NCI-H128 (cell line): ENCODE measurements at regions not wholly inside any gene's neighbourhood (a gene's known extent, or its start where the extent isn't known, plus 50 kb on each side); places are given as distances from the start of the nearest gene placed in this dataset.

Source experiments
- DNase-seq: peaks from one replicate; lab custom pipeline; 2025; ENCODE audit not compliant: unreplicated experiment; lab: John Stamatoyannopoulos, UW

DNA sequence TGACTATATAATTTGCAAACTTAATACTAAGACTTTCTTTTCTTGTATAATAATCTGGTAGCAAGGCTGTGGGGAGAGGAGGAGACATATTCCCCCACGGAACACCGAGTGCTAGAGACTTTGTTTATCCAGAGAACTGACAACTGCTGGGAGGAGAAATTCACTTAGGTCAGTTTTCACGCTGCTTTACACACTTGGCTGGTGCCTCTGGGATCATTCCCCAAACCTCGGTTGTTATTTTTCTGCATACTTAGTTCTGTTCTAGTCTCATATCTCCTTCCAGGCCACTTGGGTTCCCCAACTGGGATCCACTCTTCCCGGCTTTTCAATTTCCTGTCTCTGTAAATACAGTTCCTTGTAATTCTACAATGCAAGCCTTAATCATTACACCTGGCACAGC, 238.2 kb upstream of the ADAMTS16 start:
- DNase-seq = no peak

DNA sequence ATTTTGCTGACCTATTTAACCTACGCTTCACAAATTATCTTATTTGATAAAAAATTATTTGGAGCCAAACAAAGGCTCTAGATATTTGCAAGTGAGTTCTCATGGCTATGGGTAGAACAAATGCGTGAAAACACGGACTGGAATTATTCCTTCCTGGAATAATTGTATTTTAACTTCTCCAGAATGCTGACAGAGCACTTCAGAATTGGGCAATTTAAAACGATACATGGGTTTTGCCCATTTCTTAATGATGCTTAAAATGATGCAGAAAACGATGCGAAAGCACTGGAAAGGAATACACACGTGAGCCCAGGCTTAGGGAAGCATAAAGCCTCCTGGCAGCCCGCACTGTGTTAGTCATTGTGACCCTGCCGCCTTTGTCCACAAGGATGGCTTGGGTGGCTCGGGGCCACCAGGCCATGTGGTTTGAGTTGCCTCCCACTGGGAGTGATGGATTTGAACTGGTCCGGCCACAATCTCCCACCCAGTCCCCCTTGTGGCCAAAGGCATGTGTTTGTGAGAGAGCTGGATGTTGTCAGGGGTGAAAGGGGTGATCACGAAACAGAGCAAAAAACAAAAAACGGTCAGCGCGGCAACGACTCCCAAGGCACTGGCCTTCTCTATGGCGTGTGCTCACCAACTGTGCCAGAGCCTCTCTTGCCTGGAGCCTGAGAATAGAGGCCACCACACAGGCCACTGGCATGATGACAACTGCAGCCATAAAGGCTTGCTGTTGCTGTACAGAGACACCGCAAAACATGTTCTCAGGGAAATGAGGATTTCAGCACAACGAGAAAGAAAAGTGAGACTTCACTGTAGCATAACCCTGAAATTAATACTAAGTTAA, 234.2 kb upstream of the ADAMTS16 start:
- no peak for DNase-seq

GRCh38 chr5:4906786-4907185, 233.3 kb upstream of the ADAMTS16 start:
- DNase-seq = no peak

GRCh38 chr5:4907571-4907970, 232.6 kb upstream of the ADAMTS16 start:
- DNase-seq = no peak

GRCh38 chr5:4909086-4909485, 231.0 kb upstream of the ADAMTS16 start:
- no peak for DNase-seq

DNA sequence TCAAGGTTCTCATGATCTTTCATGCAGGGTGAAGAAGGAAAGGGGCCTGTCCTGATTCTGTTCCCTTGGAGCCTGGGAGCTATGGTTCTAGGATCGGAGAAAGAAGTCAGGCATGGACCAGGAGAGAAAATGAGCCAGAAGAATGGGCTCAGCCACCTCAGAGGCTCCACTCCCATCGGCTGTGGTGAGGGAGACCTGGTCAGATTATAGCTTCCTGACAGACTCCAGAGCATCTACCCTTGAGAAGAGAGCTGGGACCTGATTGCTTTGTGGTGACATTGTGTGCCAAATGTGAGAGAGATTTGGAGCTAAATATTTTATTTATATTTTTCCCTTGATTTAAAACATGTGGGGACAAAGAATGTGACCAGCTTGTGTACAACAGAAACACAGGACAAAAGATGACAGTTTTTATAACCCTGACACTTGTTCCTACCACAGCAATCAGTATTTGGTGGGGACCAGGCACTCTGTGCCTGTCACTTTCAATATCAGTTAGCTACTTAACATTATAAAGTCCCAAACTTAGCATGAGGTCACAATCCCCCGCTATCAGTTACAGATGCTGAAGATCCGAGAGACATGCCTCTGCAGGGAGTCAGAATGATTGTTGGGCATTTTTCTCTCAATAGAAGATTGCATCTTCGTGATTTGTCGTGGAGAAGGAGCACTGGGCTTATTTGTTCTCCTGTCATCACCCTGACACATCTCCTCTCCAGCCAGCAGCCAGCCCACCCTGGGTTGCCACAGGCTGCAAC, 228.3 kb upstream of the ADAMTS16 start:
- DNase-seq = no peak

DNA sequence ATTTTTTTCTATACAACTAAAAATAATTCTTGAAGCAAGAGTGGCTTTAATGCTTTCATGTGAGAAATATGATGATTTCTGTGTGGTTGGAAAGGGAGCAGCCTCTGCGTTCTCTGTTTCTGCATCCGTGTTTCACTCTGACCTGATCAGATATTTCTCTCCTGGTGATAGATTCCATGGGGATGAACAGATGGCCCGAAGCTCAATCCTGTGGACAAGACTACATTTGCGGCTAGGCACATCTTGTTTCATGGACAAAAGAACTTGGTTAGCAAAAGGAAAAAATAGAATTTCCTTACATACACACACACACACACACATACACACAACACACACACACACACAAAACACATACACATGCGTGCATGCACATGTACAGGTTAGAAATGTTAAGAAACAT, 218.2 kb upstream of the ADAMTS16 start:
- DNase-seq = no peak

GRCh38 chr5:4924577-4924976, 215.6 kb upstream of the ADAMTS16 start:
- no peak for DNase-seq

GRCh38 chr5:4927097-4927496, 213.0 kb upstream of the ADAMTS16 start:
- no peak for DNase-seq

DNA sequence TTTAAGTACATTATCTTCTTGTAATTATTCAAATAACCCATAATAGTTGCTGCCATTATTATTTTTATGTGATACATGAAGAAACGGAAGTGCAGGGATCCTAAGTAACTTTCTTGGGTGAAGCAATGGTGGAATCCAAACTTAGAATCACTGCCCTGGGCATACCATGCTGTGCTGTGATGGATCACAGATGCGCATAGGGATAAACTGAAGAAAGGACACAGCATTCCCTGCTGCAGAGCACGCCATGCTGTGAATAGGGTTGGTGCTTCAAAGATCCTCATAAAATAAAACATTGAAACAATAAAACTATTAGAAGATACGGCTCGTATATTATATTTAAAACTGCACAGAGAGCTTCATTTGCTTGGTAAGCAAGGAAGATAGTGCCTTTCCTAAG, 211.7 kb upstream of the ADAMTS16 start:
- DNase-seq = no peak

- DNase-seq = no peak
Measured at GRCh38 chr5:4929092-4929655, 211.0 kb upstream of the ADAMTS16 start.

DNA sequence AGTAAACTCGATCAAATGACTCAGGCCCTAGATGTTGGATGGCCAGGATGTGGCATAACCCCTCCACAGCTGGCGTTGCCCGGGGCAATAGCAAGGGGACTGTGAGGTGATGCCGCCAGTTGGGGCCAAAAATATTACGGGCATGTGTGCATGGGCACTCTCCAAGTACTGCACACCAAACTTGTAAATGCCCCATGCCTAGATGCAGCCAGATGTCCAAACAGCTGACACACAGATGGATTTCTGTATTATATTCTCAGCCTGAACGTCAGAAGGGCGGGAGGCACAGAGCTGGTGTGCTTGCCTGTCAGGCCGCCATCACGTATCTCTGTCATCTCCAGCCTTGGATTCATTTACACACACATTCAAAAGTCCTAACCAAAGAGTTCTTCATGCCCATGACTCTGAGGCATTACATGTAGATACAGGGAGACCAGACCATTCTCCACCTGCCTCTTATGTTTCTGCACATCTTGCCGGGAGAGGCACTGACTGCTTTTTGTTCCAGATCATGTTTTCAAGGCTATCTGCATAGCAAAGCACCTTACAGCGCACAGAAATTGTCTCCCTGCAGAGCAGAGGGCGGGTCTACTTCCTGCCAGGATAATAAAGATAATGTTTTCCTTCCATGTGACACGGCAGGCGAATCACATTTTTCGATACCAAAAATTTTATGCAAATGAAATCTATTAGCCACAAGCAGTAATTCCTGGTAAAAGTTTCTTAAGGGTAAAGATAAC, 200.9 kb upstream of the ADAMTS16 start:
- DNase-seq = no peak

- DNase-seq = no peak
Measured at GRCh38 chr5:4941161-4941560, 199.0 kb upstream of the ADAMTS16 start.

DNA sequence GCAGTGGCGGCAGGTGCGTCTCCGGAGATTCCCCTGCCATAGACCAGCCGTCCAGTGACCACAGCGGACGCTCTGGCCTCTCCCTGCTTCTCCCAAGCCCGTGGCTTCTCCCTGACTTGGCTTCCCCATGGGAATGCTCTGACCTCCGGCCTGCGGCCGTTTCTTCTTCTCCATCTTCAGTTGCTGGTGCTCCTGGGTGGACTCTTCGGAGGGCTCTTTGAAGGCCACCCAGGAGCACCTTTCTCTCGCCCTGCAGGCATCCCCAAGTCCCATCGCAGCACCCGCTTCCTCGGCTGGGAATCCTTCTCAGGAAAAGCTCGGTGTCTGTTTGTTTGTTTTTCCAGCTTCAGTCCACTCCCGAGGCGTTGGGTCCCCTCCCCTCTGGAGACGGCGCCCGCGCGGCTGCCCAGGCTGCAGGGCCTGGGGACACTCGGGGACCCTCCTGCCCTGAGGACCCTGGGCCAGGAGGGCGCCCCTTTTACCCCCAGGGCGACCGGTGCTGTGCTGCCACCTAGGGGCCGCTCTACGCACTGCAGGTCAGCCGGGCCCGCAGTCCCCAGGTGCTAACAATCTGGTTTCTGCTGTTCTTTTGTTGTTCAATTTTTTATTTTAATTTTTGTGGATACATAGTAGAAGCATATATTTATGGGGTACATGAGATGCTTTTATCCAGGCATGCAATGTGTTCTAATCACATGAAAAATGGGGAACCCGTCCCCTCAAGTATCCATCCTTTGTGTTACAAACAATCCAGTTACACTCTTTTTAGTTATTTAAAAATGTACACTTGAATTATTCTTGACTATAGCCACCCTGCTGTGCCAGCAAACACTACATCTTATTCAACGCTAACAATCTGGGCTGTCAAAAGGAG, 197.9 kb upstream of the ADAMTS16 start:
- no peak for DNase-seq

GRCh38 chr5:4942831-4943178, 197.3 kb upstream of the ADAMTS16 start:
- peak; percentile 74 for DNase-seq

- no peak for DNase-seq
Measured at GRCh38 chr5:4945296-4945695, 194.8 kb upstream of the ADAMTS16 start.

DNA sequence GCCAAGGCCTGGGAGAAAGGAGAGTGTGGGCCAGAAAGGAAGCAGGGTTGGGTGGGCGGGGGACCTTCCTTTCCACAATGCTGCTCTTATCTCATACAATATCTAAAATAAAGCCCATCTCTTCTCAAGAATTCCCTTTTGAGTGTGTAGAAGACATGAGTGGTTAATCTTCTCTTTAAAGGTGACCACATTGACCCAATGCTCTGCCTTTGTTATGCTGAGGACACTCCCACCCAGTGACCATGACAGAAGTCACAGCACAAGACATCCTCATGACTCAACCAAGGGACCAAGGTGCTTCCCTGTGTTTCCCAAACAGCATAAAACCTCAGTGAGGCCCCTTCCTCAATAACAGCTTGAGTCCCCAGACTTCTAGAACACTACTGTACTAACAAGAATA, 193.0 kb upstream of the ADAMTS16 start:
- DNase-seq = no peak

- DNase-seq = no peak
Measured at GRCh38 chr5:4947893-4948536, 192.1 kb upstream of the ADAMTS16 start.

DNA sequence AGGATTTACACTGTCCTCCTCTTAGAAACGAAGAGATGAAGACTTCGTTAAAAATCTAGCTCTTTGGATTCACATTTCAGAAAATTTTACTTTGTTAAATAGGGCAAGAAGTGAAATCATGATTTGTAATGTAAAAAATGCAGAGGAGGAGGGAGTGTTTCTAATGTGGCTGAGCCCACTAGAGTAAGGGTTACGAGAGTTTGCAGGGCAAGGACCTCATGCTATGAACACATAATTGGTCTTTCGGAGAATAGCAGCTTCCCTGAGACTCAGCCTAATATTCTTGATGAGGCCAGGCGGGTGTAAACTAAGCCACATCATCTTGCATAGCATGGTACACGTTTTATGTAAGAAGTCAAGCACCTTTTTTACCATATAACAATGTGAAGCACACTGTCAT, 191.0 kb upstream of the ADAMTS16 start:
- DNase-seq = no peak

- no peak for DNase-seq
Measured at GRCh38 chr5:4953576-4953975, 186.6 kb upstream of the ADAMTS16 start.
